ENCODE measurements at regions not wholly inside any gene's neighbourhood (a gene's known extent, or its start where the extent isn't known, plus 50 kb on each side); places are given as distances from the start of the nearest gene placed in this dataset.

DNA sequence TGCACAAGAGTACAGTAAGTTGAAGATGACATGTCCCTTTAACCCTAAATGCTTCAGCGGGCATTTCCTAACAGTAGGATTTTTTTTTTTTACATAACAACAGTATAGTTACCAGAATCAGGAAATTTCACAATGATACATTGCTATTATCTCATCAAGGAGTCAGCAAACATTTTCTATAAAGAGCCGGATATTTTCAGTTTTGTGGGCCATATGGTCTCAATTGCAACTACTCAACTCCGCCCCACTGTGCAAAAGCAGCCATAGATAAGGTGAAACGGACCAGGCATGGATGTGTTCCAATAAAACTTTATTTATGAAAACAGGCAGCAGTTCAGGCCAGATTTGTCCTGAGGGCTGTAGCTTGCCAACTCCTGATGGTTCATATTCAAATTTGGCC, 130.6 kb downstream of the SMAD6 start:
- DNase-seq (ENCODE audit: low spot score), result no peak

DNA sequence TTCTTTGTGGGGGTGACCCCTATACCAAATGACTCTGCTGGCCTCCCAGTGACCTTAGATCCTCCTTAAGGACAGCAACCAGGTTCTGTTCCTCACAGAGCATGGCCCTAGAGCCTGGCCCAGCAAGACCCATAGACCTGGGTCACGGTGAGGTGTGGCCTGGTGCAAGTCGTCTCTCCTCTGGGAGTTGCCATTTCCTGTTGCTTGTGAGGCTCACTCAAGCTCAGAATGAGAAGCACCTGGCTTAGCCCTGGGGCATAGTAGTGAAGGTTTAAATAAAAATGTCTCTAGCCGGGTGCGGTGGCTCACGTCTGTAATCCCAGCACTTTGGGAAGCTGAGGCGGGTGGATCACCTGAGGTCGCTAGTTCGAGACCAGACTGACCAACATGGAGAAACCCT, 131.3 kb downstream of the SMAD6 start:
- no peak for DNase-seq (ENCODE audit: low spot score)

DNA sequence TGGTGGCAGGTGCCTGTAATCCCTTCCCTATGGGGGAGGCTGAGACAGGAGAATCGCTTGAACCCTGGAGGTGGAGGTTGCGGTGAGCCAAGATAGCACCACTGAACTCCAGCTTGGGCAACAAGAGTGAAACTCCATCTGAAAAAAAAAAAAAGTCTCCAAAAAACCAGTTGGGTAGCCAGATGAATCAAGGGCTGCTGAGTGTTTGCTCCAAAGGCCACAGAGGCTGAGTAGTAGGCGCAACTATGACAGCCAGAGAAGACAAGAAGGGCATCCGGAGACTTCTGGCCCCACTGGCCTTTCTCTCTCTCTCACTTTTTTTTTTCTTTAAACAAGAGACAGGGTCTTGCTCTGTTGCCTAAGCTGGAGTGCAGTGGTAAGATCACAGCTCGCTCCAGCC, 131.8 kb downstream of the SMAD6 start:
- no peak for DNase-seq (ENCODE audit: low spot score)

DNA sequence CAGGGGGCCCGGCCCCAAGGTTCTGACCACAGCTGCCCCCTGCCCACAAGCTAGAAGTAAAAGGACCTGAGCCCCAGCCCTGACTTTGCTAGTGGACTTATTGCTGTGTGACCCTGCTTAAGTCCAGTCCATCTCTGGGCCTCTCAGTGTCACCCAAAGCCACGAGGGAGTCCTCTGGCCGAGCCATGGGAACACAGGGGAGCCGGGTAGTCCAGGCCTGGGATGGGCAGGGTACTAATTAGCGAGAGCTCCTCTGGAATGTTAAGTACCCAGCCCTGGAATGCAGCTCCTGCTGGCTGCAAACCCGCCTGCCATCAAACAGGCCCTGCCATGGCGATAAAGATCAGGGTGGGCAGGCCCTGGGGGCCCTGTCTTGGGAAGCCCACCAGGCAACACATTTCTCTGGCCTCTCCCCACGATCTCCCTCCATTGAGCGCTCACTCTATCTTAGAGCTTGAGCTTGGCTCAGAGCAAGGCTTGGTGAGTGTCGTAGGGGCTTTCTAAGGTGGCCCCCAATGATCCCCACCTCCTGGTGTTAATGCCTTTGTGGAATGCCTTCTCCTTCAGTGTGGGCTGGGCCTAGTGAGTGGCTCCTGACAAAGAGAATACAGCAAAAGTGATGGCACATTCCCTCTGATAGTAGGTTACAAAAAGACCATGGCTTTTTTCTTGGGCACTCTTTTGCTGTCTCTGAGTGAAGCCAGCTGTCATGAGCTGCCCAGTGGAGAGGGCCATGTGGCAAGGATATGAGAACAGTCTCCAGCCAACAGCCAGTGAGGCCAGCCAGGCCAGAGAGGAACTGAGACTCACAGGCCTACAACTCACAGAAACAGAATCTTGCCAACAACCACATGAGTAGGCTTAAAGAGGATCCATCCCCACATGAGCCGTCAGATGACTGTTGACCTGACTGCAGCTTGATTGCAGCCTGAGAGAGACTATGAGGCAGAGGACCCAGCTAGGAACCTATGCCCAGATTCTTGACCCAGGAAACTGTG, 133.1 kb downstream of the SMAD6 start:
- DNase-seq (ENCODE audit: low spot score), result no peak

DNA sequence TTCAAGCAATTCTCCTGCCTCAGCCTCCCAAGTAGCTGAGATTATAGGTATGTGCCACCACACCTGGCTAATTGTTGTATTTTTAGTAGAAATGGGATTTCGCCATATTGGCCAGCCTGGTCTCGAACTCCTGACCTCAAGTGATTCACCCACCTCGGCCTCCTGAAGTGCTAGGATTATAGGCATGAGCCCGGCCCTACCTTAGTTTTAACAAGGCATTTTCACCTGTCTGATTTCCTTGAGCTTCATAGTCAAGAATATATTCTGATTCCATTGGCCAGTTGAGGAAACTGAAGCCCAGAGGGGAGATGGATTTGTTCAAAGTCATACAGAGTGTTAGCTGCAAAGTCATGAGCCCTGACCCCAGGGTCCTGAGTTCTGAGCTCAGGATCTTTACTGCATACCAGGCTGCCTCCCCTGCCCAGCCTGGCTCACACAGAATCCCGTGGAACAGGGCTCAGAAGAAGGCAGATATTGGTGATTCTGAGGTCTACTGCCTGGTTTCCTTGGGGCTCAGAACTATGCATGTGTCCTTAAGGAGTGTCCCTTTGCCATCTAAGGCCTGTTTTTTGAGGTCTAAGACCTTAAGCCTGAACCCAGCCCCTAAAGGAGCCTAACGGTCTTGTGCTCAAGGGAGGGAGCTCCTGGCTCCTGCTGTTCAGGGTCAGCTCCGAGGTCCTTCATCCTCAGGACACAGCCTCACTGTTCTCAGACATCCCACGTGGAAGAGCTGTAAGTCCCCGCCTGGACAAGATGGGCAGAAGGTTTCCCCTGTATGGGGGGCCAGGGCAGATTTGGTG, 134.4 kb downstream of the SMAD6 start:
- DNase-seq (ENCODE audit: low spot score), result no peak

DNA sequence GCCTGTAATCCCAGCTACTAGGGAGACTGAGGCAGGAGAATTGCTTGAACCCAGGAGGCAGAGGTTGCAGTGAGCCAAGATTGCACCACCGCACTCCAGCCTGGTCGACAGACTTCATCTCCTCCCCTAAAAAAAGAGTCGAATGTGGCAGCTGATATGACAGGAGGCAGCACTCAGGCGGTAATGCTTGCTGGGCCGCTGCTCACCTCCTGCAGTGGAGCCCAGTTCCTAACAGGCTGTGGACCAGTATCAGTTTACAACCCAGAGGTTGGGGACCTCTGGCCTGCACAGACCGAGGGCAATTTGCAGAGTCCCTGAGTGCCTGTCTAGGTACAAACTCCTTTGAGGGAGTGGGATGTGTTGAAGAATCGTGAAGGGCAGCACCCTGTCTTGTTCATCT, 136.2 kb downstream of the SMAD6 start:
- no peak for DNase-seq (ENCODE audit: low spot score)

DNA sequence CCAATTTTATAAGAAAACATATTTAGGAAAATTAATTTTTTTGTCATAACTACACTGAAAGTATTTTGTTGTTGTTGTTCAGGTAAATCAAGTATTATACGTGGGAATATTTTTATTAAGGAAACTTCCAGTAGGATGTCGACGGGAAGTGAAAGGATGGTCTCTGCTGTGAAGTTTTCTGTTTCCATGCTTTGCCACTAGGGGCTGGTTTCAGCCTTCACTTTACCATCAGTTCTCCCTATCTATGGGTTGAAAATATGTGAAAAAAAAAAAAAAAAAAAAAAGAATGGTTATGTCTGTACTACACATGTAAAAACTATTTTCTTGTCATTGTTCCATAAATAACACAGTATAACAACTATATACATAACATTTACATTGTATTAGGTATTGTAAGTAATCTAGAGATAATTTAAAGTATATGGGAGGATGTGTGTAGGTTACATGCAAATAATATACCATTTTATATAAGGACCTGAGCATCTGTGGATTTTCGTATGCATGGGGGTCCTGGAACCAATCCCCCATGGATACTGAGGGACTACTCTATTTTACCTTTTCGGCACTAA, 136.7 kb downstream of the SMAD6 start:
- no peak for DNase-seq (ENCODE audit: low spot score)

DNA sequence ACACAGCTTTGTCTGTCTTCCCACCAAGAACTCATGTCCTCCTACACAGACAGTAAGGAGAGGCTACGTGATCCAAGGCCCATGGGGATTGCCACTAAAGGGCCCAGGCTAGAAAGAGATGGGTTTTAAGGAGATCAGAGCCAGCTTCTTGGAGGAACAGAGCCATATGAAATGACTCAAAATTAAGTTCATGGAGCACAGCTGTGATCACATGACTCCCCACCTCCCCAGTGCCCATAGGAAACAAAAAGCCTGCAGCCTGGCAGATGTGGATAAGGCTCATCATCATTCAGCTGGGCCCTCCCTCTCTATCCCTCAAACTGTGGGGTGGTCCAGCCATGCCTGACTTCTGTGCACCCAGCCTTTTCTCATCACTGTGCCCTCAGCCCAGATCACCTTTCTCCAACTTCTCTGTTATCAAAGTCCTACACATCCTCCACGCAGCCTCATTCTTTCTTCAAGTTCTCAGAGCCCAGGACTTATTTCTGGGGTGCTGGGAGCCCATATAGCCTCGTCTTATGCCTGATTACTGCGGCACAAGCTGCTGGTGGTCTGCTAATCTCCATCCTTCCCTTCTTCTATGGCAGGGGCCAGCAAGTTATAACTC, 137.6 kb downstream of the SMAD6 start:
- DNase-seq (ENCODE audit: low spot score), result no peak

DNA sequence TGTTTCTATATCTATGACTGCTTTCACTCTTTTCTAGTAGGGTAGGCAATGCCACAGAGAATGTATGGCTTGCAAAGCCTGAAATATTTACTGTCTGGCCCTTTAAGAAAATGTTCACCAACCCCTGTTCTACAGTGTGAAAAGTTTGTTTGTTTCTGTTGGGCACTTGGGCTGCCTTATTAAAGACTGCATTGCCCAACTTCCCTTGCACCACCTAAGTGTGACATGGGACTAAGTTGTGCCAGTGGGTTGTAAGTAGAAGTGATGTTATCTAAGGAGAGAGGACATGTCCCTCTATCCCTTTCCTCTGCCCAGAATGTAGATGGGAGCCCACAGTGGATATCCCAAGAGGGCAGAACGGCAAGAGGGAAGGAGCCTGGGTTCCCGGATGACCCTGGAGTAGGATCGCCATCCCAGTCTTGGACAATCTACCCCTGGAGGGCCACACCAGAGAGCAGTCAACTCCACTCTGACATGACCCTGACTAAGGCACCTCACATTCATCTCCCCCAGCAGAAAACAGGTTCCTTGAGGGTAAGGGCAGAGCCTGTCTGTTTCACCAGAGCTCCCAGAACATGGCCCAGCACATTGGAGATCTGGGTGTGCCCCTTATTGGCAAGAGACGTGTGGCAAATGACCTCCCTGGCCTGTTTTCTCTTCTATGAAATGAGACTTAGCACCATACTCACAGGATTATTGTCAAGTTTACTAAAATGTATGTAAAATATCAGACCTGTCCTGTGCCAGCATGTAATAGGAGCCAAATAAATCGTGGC, 138.8 kb downstream of the SMAD6 start:
- no peak for DNase-seq (ENCODE audit: low spot score)

DNA sequence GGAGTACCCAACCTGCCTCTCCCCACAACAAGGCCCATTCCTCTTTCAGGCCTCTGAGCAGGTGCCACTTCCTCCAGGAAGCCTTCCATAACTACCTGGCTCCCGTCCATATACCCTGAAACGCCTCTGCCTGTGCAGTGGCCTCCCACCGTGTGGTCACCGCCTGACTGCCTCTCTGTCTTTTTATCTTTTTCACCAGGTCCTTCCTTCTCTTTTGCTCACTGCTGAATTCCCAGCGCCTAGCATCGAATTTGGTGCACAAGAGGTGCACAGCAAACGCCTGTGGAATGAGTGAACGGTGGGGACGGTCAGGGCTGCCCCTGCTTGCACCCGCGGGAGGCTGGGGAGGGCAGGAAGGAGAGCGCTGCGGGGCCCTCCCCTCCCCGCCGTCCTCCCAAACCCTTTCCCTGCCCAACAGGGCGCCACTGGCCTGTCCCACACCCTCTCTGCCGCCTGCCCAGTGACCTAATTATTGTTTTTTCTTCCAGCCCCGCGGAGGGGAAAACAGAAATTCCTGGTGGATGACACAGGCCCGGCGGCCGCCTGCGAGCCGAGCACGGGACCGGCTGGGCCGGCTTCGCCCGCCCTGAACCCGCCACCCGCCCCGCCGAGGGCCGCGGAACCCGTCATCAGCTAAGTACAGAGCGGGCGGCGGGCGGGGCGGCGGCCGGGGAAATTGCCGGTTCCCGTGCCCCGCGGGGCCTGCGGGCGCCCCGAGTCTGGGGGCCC, 140.1 kb downstream of the SMAD6 start:
- DNase-seq (ENCODE audit: low spot score), result no peak

DNA sequence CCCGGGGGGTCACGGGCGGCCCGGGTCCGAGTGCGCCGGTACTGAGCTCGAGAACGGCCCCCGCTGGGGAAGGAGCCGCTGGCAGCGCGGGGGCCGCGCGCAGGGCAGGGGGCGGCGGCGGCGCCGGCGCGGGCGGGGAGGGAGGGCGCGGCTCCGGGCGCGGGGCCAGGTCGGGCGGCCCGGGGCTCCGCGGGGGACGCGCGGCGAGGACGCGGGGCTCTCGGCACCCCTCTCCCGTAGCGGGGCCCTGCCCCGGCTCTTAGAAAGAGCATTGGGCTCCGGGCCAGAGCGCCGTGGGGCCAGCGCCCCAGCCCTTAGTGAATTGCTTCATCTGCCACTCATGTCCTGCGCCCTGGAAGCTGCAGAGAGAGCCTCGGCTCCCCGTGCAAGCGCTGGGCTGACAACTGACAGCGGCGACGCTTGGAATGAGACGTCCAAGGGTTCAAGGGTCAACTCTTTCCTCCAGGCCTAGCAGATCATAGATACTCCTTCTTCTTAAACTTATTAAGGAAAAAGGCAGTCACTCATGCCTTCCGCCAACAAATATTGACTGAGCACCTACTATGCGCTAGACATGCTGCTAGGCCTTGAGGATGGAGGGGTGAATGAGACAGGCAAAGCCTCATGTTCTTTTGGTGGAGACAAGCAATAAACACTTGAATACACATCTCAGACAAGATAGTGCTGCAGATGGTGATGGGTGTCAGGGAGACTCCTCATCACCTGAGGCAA, 140.8 kb downstream of the SMAD6 start:
- no peak for DNase-seq (ENCODE audit: low spot score)

DNA sequence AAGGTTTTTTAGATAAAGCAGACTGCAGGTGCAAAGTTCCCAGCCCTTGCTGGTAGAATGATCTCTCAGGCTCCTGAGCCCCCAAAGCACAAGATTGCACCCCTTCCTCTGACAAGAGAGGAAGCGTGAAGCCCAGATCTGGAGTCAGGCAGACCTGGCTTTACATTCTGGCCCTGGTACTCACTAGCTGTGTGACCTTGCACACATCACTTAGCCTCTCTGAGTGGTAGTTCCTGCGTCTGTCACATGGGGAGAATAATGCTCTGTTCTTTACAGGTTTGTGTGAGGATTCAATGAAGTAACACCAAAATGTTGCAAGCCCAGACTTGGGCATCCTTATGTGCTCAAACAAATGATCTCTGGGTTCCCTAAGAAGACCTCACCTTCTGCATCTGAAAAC, 141.5 kb downstream of the SMAD6 start:
- DNase-seq (ENCODE audit: low spot score), result no peak

DNA sequence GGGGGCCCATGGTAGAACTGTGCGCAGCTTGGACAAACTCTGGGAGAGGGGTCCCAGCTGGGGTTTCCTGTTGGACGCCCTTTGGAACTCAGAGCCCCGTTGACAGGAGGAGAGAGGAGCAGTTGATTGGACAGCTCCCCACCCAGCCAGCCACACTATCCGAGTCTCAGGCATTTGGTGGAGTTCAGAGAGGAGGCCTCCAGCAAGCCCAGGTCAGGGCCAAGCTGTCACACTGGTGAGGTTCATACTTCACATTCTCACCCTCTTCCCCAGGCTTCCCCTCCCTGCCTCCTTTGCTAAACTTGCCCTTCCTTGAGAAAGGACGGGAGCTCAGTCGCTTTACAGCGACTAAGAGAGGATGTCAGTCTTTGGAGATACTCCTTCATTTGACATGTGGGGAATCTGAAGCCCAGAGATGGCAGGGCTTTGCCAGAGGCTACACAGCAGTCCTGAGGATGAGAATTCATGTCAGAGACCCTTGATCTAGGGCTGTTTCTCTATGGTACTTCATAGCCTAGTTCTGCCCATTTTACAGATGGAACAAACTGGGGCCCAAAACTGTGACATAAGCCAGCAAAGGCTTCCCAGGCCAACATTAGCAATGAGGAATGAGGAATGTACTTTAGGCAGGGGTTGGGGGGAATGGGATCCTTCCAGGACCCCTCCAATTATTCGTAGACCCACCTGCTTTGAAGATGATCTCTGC, 142.2 kb downstream of the SMAD6 start:
- DNase-seq (ENCODE audit: low spot score), result no peak

DNA sequence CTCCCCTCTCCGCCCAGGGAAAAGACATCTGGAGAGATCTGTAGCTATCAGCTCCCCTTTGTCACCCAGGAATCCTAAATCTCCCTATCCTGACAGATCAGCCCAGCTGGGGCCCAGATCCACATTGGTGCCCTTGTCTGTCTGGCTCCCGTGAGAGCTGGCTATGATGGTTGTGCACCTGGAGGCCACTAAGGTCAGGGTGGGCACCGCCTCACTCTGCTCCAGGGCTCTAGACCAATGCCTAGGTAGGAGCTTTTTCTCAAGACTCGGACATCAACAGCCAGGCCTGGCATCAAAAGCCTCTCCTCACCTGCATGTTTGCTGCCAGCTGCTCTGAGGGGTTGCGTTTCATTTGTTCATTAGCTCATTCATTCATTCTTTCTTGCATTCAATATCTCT, 142.7 kb downstream of the SMAD6 start:
- DNase-seq (ENCODE audit: low spot score), result no peak

DNA sequence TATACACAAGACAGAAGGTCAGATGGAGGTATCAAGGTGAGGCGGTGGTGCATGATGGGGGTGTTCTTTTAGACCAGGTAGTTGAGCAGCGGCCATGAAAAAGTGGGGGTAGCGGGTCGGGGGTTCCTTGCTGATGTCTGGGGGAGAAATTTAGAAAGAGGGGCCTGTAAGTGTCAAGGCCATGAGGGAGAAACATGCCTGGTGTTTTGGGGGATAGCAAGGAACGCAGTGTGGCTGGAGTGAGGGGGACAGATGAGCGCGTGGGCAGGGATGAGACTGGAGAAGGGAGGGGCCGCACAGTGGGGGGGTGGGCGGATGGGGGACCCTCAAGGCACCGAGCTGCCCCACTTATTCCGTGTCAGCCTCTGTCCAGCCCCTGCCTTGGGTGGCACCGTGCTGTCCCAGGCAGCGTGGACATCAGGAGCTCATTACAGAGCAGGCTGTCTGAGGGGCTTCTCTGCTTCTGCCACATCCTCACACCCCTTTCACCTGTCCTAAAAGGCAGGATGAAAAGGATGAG, 143.3 kb downstream of the SMAD6 start:
- no peak for DNase-seq (ENCODE audit: low spot score)

DNA sequence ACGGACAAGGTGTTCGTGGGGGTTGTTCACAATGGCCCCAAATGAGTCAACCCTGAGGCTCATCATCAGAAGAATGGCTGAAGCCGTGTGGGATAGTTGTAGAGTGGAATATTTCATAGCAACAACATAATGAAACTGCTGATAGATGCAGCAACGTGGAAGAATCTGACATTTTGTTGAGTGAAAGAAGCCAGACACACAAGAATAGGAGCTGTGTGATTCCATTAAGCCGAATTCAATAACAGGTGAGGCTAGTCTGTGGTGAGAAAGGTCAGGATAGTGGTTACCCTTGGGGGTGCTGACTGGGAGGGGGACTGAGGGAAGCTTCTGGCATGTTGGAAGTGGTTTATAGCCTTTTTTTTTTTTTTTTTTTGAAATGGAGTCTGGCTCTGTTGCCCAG, 144.0 kb downstream of the SMAD6 start:
- no peak for DNase-seq (ENCODE audit: low spot score)

DNA sequence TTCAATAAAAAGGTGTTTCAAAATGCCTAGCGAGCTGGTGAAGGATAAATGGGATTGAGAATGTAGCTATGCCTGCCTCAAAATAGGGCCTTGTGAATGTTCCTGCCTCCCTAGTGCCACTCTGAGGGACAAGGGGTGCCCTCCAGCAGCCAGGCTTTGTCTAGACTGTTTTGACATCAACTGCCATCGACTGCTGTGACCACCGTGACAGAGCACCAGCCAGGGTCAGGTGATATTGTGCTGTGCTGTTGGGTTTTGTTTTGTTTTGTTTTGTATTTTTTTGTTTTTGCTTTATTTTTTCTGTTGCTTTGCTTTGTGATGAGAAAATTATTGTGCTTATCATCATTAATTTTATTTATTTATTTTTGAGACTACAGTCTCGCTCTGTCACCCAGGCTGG, 144.8 kb downstream of the SMAD6 start:
- DNase-seq (ENCODE audit: low spot score), result no peak

DNA sequence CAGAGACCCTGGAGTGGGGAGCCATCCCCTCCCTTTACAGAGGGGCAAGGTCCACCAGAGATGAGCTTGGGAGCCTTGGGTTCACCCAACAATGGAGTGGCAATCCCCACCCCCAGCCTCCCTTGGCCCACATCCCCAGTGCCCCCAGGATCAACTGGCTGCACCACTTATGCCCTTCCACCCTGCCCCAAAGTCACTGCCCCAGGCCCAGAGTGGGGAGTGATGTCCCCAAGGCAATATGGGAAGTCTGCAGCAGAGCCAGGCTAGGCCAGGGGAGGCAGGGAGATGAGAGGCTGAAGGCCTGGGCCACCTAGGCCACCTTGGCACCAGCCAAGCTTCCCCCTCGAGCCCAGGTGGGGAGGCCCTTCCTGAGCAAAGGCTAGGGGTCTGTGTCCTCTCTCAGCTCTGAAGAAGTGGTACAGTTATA, 145.5 kb downstream of the SMAD6 start:
- no peak for DNase-seq (ENCODE audit: low spot score)

DNA sequence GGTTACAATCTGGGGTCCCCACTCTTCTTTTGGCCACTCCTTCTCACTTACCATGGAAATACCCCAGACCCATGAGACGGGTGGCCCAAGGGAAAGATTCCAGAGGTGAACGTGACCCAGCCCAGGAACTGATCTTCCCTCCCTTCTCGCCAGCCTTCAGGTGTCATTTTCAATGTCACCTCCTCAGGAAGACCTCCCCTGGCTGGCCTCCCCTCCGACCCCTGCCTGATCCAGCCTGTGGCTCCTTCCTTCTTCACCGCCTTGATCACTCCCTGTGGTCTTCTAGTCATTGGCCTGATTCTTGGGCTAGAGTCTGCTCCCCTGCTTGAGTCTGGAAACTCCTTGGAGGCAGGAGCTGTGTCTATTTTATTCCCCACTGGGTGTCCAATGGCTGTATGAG, 146.1 kb downstream of the SMAD6 start:
- DNase-seq (ENCODE audit: low spot score), result no peak

All from hematopoietic multipotent progenitor cell treated with erythropoietin and hydrocortisone succinate and interleukin-3 and kit ligand, for 17 days (in vitro differentiated cells).